Brain microvascular endothelial cell (primary cell): ENCODE measurements at regions not wholly inside any gene's neighbourhood (a gene's known extent, or its start where the extent isn't known, plus 50 kb on each side); places are given as distances from the start of the nearest gene placed in this dataset.

ENCODE experiments used
- DNase-seq: peaks from one replicate; pipeline ENCODE4 v3.0.0-alpha.2; 2020
- H3K27ac ChIP-seq: fragments of 250-450 bp; sonication (Bioruptor Pico); 2 replicates; pipeline ENCODE4 v1.5.1; 2020; ENCODE audit warnings: mild to moderate bottlenecking, moderate library complexity
- H3K27me3 ChIP-seq: fragments of 250-450 bp; sonication (Bioruptor Pico); replicated peaks from 2 replicates; pipeline ENCODE4 v1.5.1; 2020; ENCODE audit warnings: mild to moderate bottlenecking
- H3K36me3 ChIP-seq: fragments of 250-450 bp; sonication (Bioruptor Pico); replicated peaks from 2 replicates; pipeline ENCODE4 v1.5.1; 2020; ENCODE audit warnings: mild to moderate bottlenecking
- H3K4me3 ChIP-seq: 2 replicates; pipeline ENCODE4 v1.5.1; 2011; ENCODE audit warnings: low read depth, mild to moderate bottlenecking, control low read depth, low read length, moderate library complexity
- in situ Hi-C: cut with HindIII; loops from 2 replicates; pipeline ENCODE4 v1.10.0; 2017; ENCODE audit warnings: low sequenced_read_pairs, low pct_ligation_motif_present
- TF ChIP-seq, protein P1 (sequence below): IDR thresholded peaks from 2 replicates; pipeline ENCODE4 v1.5.1; 2011; ENCODE audit warnings: low read depth, mild to moderate bottlenecking, moderate library complexity, low read length, control low read depth, inconsistent platforms; ENCODE audit errors: missing control alignments

DNA sequence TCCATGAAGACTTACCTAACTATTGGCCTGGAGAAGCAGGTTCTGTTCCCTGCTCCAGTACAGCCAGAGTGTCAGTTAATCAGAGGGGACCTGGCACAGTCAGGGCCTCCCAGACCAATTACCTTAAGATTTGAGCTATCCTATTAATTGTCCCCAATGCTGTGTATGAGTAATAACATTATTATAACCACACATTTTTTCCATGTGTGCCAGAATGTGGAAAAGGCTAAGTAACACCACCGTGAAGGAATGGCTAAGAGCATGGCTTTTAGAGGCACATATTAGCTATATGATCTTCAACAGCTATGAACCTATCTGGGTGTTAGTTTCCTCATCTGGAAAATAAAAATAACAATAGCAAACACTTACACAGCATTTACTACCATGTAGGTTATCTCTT lies 111.1 kb upstream of the RAP1B start:
- TF ChIP-seq, protein P1, sequence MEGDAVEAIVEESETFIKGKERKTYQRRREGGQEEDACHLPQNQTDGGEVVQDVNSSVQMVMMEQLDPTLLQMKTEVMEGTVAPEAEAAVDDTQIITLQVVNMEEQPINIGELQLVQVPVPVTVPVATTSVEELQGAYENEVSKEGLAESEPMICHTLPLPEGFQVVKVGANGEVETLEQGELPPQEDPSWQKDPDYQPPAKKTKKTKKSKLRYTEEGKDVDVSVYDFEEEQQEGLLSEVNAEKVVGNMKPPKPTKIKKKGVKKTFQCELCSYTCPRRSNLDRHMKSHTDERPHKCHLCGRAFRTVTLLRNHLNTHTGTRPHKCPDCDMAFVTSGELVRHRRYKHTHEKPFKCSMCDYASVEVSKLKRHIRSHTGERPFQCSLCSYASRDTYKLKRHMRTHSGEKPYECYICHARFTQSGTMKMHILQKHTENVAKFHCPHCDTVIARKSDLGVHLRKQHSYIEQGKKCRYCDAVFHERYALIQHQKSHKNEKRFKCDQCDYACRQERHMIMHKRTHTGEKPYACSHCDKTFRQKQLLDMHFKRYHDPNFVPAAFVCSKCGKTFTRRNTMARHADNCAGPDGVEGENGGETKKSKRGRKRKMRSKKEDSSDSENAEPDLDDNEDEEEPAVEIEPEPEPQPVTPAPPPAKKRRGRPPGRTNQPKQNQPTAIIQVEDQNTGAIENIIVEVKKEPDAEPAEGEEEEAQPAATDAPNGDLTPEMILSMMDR = no peak
- Histone ChIP-seq H3K27me3 (no peaks in the 10 kb centered on the region), H3K36me3 (no peaks in the 10 kb centered on the region), H3K27ac (no peak overlapping the region), H3K4me3 (no peak overlapping the region)
- in situ Hi-C loops = no loop called here
- DNase-seq = no peak

DNA sequence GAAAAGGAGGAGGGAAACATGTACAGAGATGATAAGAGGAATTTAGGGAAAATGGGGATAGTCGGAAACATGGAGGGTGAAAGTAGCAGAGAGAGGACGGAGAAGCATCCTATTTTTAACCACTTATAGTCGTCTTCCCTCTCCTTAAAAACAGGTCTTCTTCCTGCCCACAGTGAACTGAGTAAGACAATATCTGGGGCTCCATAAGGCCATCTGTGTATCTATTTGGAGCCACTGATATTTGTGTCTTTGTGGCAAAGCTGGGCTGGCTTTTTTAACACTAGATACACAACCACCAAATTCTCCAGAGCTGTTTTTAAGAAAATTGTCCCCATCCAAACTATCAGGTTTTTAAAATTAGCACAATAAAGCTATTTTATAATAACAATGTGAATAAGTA lies 109.5 kb upstream of the RAP1B start:
- H3K36me3 ChIP-seq = no peaks in the 10 kb centered on the region
- no peak overlapping the region for H3K27ac ChIP-seq
- in situ Hi-C loops = no loop called here
- TF ChIP-seq, protein P1 = no peak
- DNase-seq = no peak
- no peaks in the 10 kb centered on the region for H3K27me3 ChIP-seq
- H3K4me3 ChIP-seq = no peak overlapping the region

- Histone ChIP-seq H3K36me3 (no peaks in the 10 kb centered on the region), H3K27ac (no peak overlapping the region), H3K27me3 (no peaks in the 10 kb centered on the region), H3K4me3 (no peak overlapping the region)
- in situ Hi-C loops = no loop called here
- no peak for DNase-seq
- TF ChIP-seq, protein P1 = no peak
These were observed 104.7 kb upstream of the RAP1B start for GRCh38 chr12:68505970-68506369.

DNA sequence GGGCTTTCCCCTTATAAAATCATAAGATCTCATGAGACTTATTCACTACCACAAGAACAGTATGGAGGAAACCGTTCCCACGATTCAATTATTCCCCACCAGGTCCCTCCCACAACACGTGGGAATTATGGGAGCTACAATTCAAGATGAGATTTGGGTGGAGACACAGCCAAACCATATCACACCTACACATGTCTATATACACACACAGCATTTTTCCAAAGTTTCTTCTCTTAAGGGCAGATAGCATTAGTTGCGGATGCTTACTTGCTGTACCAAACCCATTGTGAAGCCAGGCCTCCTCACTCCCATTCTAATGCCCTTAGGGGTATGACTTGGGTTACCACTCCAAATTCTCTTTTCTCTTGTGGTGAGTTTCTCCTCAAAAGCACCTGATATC lies 104.1 kb upstream of the RAP1B start:
- DNase-seq = no peak
- Histone ChIP-seq H3K27ac (no peak overlapping the region), H3K27me3 (no peaks in the 10 kb centered on the region), H3K4me3 (no peak overlapping the region), H3K36me3 (no peaks in the 10 kb centered on the region)
- in situ Hi-C loops = no loop called here
- TF ChIP-seq, protein P1 = no peak

- in situ Hi-C loops = no loop called here
- H3K4me3 ChIP-seq = no peak overlapping the region
- DNase-seq = no peak
- no peaks in the 10 kb centered on the region for H3K36me3 ChIP-seq
- no peak overlapping the region for H3K27ac ChIP-seq
- TF ChIP-seq, protein P1 = no peak
- H3K27me3 ChIP-seq = no peaks in the 10 kb centered on the region
These were observed 103.0 kb upstream of the RAP1B start for GRCh38 chr12:68507657-68508056.

- H3K27ac ChIP-seq = no peak overlapping the region
- TF ChIP-seq, protein P1 = no peak
- H3K4me3 ChIP-seq = no peak overlapping the region
- in situ Hi-C loops = no loop called here
- H3K27me3 ChIP-seq = no peaks in the 10 kb centered on the region
- no peaks in the 10 kb centered on the region for H3K36me3 ChIP-seq
- DNase-seq = no peak
These were observed 102.1 kb upstream of the RAP1B start for GRCh38 chr12:68508576-68508975.
